GM10266 (cell line): ENCODE measurements at regions not wholly inside any gene's neighbourhood (a gene's known extent, or its start where the extent isn't known, plus 50 kb on each side); places are given as distances from the start of the nearest gene placed in this dataset.
"Not testable (repeated sequence)": the region's sequence is repeated elsewhere in the genome, so short reads cannot be mapped to it uniquely, and the experiment has no call there.

Source experiments
- DNase-seq: peaks from one replicate; pipeline ENCODE4 v3.0.0; 2012; ENCODE audit errors: extremely low spot score
- CTCF ChIP-seq: IDR thresholded peaks from 2 replicates; pipeline ENCODE4 v1.5.1; 2012; ENCODE audit warnings: mild to moderate bottlenecking, low read depth; ENCODE audit not compliant: control insufficient read depth, insufficient read depth; ENCODE audit errors: missing control alignments

GRCh38 chr1:143660354-143660941 is 311.3 kb downstream of the FAM72C start:
- no peak for DNase-seq

GRCh38 chr1:143653429-143653802 is 318.4 kb downstream of the FAM72C start:
- TF ChIP-seq CTCF: no peak
- no peak for DNase-seq

More at GRCh38 chr1:143660354-143660941, 311.3 kb downstream of the FAM72C start:
- TF ChIP-seq CTCF: no peak

- DNase-seq: no peak
- no peak for TF ChIP-seq CTCF
Measured at GRCh38 chr1:143652744-143653428, 318.9 kb downstream of the FAM72C start.

GRCh38 chr1:143652187-143652586 is 319.6 kb downstream of the FAM72C start:
- no peak for TF ChIP-seq CTCF
- DNase-seq: no peak

- DNase-seq: no peak
- no peak for TF ChIP-seq CTCF
Measured at GRCh38 chr1:143651350-143651992, 320.3 kb downstream of the FAM72C start.

GRCh38 chr1:143644035-143644434 is 327.8 kb downstream of the FAM72C start:
- DNase-seq: not testable (repeated sequence)

GRCh38 chr1:143643148-143643885 is 328.5 kb downstream of the FAM72C start:
- TF ChIP-seq CTCF: no peak
- no peak for DNase-seq
